GM18519 (cell line): ENCODE measurements at regions not wholly inside any gene's neighbourhood (a gene's known extent, or its start where the extent isn't known, plus 50 kb on each side); places are given as distances from the start of the nearest gene placed in this dataset.

Experiments used
- ATAC-seq: cut with Tn5 transposase; IDR thresholded peaks from one replicate; pipeline ENCODE4 v1.9.1; 2021; ENCODE audit warnings: mild to moderate bottlenecking, moderate library complexity; ENCODE audit not compliant: unreplicated experiment, low FRiP score

GRCh38 chr2:121160366-121160765 lies 124.6 kb downstream of the TFCP2L1 start:
- ATAC-seq: no peak

GRCh38 chr2:121161272-121161671 lies 123.7 kb downstream of the TFCP2L1 start:
- ATAC-seq: no peak

- ATAC-seq: no peak
Observed at GRCh38 chr2:121162893-121163292, 122.1 kb downstream of the TFCP2L1 start.

GRCh38 chr2:121164042-121164441 lies 121.0 kb downstream of the TFCP2L1 start:
- ATAC-seq: no peak

- no peak for ATAC-seq
Observed at GRCh38 chr2:121165038-121165542, 119.9 kb downstream of the TFCP2L1 start.
